Glutamatergic neuron (in vitro differentiated cells): ENCODE measurements at regions not wholly inside any gene's neighbourhood (a gene's known extent, or its start where the extent isn't known, plus 50 kb on each side); places are given as distances from the start of the nearest gene placed in this dataset.

ENCODE experiments used
- DNase-seq: peaks from one replicate; pipeline ENCODE4 v3.0.0; 2022
- H3K27ac Mint-ChIP-seq: one replicate; pipeline ENCODE4 v1.8.0; 2020; ENCODE audit warnings: mild to moderate bottlenecking, mixed read lengths, inconsistent platforms; ENCODE audit not compliant: unreplicated experiment
- H3K27me3 Mint-ChIP-seq: one replicate; pipeline ENCODE4 v1.8.0; 2020; ENCODE audit warnings: mild to moderate bottlenecking, moderate library complexity, mixed read lengths, inconsistent platforms; ENCODE audit not compliant: unreplicated experiment
- H3K36me3 Mint-ChIP-seq: one replicate; pipeline ENCODE4 v1.8.0; 2020; ENCODE audit warnings: mild to moderate bottlenecking, mixed read lengths, inconsistent platforms; ENCODE audit not compliant: unreplicated experiment
- H3K4me1 Mint-ChIP-seq: one replicate; pipeline ENCODE4 v1.8.0; 2020; ENCODE audit warnings: mild to moderate bottlenecking, low read depth, mixed read lengths, inconsistent platforms; ENCODE audit not compliant: unreplicated experiment
- H3K4me3 Mint-ChIP-seq: one replicate; pipeline ENCODE4 v1.8.0; 2020; ENCODE audit warnings: mild to moderate bottlenecking, mixed read lengths, inconsistent platforms; ENCODE audit not compliant: unreplicated experiment
- H3K9me3 Mint-ChIP-seq: one replicate; pipeline ENCODE4 v1.8.0; 2020; ENCODE audit warnings: mild to moderate bottlenecking, moderate library complexity, mixed read lengths, inconsistent platforms; ENCODE audit not compliant: unreplicated experiment
- TF ChIP-seq, protein P1 (sequence below): fragments of 200-600 bp; sonication (generic); IDR thresholded peaks from one replicate; pipeline ENCODE4 v1.5.0; 2021; ENCODE audit not compliant: partially characterized antibody, unreplicated experiment

- Mint-ChIP-seq H3K27ac (no peak overlapping the region), H3K4me1 (peaks cover 13% of the 10 kb centered on the region), H3K27me3 (peaks cover 6% of the 10 kb centered on the region), H3K4me3 (no peak overlapping the region), H3K36me3 (peaks cover 8% of the 10 kb centered on the region), H3K9me3 (peaks cover 4% of the 10 kb centered on the region)
- TF ChIP-seq, protein P1, sequence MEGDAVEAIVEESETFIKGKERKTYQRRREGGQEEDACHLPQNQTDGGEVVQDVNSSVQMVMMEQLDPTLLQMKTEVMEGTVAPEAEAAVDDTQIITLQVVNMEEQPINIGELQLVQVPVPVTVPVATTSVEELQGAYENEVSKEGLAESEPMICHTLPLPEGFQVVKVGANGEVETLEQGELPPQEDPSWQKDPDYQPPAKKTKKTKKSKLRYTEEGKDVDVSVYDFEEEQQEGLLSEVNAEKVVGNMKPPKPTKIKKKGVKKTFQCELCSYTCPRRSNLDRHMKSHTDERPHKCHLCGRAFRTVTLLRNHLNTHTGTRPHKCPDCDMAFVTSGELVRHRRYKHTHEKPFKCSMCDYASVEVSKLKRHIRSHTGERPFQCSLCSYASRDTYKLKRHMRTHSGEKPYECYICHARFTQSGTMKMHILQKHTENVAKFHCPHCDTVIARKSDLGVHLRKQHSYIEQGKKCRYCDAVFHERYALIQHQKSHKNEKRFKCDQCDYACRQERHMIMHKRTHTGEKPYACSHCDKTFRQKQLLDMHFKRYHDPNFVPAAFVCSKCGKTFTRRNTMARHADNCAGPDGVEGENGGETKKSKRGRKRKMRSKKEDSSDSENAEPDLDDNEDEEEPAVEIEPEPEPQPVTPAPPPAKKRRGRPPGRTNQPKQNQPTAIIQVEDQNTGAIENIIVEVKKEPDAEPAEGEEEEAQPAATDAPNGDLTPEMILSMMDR, result no peak
- no peak for DNase-seq
Measured at GRCh38 chr16:86990451-86990850, 326.7 kb downstream of the C16orf95 start.

DNA sequence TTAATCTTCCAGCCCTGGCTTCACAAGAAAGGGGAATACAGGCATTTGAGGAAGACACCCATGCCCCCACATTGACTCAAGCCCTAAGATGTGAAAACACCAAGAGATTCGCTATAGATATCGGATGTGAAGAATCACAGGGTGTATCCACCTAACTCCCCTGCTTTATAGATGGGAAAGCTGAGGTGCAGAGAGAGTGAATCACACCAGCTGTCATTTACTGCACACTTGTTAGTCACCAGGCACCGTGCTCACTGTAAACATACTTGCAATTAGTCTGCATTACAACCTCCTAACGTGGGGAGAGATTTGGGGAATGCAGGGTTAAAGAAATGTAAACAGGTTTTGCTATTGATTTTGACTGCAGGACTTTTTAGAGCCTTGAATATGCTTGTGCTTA, 325.5 kb downstream of the C16orf95 start:
- no peak for DNase-seq
- H3K9me3 Mint-ChIP-seq, result peaks cover 4% of the 10 kb centered on the region
- no peak overlapping the region for H3K27ac Mint-ChIP-seq
- H3K4me1 Mint-ChIP-seq, result peaks cover 16% of the 10 kb centered on the region
- H3K4me3 Mint-ChIP-seq, result peak overlapping the region; percentile 10
- peaks cover 6% of the 10 kb centered on the region for H3K27me3 Mint-ChIP-seq
- TF ChIP-seq, protein P1, result no peak
- H3K36me3 Mint-ChIP-seq, result peaks cover 8% of the 10 kb centered on the region

DNA sequence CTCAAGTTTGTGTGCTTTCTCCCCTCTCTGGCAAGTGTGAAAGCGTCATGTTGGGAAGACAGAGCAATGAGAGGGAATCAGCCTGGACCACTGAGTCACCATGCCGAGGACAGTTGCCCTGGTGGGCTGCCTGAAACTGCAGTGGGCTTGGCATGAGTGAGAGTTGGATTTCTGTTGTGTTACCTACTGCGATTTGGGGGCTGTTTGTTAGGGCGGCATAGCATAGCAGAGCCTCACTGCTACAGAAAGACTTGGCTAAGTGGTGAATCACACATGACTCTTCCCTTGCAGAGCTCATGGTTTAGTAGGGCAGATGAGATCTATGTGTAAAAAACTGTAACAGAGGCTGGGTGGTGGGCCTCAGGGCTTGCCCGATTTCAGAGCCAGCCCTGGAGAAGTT, 324.6 kb downstream of the C16orf95 start:
- Mint-ChIP-seq H3K4me1 (peaks cover 16% of the 10 kb centered on the region), H3K4me3 (no peak overlapping the region), H3K9me3 (peaks cover 2% of the 10 kb centered on the region), H3K36me3 (peaks cover 8% of the 10 kb centered on the region), H3K27me3 (peaks cover 4% of the 10 kb centered on the region), H3K27ac (no peak overlapping the region)
- TF ChIP-seq, protein P1, result no peak
- peak; percentile 1 for DNase-seq

DNA sequence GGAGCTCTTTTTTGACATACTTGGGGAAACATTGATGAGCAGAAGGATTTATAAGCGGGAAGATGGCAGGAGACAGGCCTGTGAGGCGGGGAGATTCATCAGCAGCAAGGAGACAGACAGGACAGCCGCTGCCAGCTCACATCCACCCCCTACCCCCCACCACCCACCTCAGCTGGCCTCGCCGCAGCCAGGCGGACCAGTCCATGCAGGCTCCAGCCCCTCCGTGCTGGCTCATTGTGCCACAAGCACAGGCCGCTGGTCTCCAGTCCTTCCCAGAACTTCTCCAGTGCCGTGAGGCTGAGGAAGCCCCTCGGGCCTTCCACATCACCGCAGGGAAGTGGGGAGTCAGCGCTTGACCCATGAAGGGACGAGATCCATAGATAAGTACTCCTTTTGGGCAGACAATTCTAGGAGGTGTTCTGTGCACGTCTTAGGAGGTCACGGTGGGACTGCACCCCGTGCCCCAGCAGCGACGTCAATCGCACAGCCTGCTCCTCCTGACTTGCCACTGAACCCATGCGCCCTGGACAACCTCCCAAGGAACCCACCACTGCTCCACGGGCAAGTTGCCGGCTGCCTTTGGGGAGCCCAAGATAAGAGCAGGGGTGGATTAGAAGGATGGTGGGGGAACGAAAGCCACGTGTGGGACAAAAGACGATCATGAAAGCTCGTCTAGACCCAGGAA, 323.6 kb downstream of the C16orf95 start:
- peaks cover 16% of the 10 kb centered on the region for H3K4me1 Mint-ChIP-seq
- no peak overlapping the region for H3K27ac Mint-ChIP-seq

GRCh38 chr16:86994215-86994614, 323.0 kb downstream of the C16orf95 start:
- H3K9me3 Mint-ChIP-seq, result peaks cover 7% of the 10 kb centered on the region
- no peak for DNase-seq
- H3K27ac Mint-ChIP-seq, result no peak overlapping the region
- peaks cover 2% of the 10 kb centered on the region for H3K27me3 Mint-ChIP-seq
- TF ChIP-seq, protein P1, result no peak
- peaks cover 16% of the 10 kb centered on the region for H3K4me1 Mint-ChIP-seq
- no peak overlapping the region for H3K4me3 Mint-ChIP-seq
- peaks cover 8% of the 10 kb centered on the region for H3K36me3 Mint-ChIP-seq

More for the DNA sequence above, 323.6 kb downstream of the C16orf95 start:
- peak; percentile 8 for DNase-seq
- TF ChIP-seq, protein P1, result no peak
- H3K27me3 Mint-ChIP-seq, result peaks cover 2% of the 10 kb centered on the region
- H3K36me3 Mint-ChIP-seq, result peaks cover 8% of the 10 kb centered on the region
- H3K4me3 Mint-ChIP-seq, result no peak overlapping the region
- peaks cover 5% of the 10 kb centered on the region for H3K9me3 Mint-ChIP-seq
